DMS153 treated with DMSO at 0.1 percent for 48 hours (cell line): ENCODE measurements at regions not wholly inside any gene's neighbourhood (a gene's known extent, or its start where the extent isn't known, plus 50 kb on each side); places are given as distances from the start of the nearest gene placed in this dataset.

Source experiments
- DNase-seq: peaks from one replicate; lab custom pipeline; 2025; ENCODE audit not compliant: unreplicated experiment; lab: John Stamatoyannopoulos, UW

DNA sequence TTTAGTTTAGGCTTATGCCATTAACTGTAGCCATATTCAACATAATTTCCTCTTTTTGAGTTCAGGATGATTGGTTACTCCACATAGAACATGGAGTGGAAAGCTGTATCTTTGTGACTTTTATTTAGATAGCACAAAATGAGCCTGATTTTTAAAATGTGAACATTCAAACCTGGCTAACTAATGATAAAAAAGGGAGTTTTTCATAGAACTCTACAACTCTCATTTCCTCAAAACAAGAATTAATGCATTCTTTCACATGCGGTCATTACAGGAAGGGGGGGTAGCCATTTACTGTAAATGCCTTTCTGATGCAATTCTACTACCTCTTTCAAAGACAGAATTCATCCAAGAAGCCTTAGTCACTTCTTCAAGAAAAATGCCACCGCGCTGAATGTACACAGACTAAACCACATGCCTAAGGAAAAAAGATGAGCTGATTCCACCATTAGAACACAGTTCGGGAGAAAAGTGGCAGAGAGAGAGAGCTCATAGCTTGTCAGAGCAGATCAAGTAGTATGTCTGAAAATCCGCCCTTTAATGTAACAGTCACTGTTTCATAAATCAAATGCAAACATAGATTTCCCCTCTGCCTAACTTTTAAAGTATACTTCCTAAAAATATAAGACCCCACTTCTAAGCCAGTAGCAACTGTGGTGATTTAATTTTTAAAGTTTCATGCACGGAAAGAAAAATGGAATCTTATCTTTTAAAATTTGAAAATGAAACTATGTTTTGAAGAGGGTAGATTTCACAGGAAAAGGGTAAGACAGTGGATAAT lies 226.4 kb upstream of the KLF14 start:
- no peak for DNase-seq

DNA sequence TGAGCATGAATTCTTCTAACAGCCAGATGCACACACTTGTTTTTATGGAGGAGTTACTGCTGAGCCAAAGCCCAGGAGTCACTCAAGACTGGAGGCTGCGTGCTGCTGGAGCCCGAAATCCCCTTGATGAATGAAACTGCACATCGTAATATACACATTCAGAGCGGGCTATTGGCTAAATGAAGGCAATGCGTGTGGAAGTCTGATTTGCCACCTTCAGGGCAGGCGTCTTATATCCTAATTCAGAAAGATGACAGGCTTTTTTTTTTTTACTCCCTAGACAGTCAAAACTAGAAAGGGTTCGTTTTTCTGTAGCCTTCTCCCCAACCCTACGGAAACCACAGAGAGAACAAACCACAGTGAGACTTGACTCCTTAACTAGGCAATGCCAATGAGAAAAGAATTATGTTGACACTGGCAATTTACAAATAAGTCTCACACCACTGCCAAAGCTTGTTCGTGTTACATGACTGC lies 227.2 kb upstream of the KLF14 start:
- DNase-seq: no peak

DNA sequence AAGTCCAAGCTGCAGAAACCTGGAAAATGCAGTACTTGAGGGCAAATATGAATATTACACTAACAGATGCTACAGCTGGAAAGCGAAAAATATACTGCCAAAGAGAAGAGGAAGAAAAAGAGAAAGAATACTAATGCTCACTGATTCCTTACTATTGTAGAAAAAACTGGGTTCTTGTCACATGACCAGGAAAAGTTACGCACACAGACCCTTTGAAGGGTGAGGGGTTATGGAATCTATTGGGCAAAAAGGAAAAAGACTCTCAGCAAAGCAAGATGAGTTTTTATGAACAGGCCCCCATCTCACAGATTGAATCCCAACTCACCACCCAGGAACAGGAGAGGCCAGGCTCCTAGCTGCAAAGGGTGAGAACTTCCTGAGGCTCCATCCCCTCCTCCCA lies 228.1 kb upstream of the KLF14 start:
- no peak for DNase-seq

DNA sequence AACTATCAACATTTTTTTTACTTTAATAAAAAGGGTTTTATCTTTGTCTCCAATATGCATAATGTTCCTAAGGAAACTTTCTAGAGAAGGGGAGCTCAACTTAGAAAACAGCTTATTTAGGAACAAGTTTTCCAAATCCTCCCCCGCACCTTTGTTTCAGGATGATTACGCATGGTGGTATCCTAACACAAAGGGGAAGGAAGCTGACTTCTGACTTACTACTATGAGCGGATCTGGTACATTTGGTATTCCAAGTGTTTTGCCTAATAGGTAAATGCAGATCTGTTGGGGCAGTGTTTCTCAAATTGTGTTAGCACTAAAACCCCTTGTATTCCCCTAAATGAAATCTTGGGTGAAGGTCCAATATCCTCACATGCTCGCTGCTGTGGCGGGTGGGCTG lies 229.3 kb upstream of the KLF14 start:
- no peak for DNase-seq

DNA sequence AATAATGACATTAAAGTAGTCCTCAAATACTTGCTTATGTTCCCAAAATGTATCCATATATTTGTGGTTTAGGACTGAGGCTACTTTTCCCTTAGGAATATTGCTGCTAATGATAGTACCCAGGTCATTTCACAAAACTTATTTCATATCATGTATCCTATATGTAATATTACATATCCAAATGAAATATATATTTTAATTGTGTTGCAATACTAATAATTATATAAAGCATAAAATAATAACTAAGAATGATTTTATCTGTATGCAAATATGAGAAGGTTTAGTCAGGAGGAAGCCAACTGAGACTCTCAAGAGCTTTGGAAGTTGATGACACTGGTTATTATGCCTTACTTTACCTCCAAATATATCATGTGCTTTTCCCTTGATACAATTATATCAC lies 231.5 kb upstream of the KLF14 start:
- no peak for DNase-seq

DNA sequence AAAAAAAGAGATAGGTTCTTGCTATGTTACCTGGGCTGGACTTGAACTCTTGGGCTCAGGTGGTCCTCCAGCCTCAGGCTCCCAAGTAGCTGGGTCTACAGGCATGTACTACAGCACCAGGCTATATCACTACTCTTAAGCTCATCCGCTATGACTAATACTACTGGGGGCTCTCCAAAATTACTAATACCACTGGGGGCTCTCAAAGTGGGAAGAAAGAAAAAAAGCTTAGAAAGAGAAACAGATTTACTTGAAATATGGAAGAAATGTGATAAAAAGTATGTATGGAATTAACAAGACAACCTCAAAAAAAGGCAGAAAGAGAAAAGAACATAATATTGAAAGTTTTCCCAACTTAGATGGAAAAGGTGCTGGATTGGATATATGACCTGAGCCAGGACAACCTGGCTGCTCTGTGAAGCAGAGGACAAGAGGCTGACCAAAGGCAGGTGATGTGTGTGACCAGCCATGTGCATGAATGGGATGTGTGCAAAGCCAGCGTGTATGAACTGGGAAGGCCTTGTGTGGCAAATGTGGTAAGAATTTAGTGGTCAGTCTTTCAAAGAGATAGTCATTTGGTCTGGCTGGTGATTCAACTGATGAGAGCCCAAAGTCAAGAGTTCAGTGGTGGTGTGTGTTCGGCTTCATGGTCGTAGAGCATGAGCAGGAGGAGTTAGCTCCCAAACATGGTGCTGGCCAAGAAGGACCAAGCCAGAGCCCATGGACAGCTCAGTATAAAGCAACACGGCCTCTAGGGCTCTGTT lies 232.4 kb upstream of the KLF14 start:
- DNase-seq: no peak

DNA sequence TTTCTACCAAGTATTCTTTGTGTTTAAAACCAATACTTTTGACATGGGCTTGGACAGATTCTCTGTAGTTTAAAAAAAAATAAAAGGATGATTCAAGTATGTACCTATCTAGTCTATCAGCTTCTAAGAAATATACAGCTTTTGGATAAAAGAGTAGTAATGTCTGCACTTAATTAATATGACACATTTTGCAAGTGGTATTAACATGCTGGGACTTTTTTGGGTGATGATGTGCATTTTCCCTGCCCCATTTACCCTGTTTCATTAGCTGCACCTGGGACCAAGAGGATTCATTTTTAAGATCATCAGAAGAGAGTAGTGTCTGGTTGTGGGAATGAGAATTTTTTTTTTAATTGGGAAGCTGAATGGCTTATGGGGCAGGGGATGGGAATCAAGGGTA lies 236.2 kb upstream of the KLF14 start:
- no peak for DNase-seq

DNA sequence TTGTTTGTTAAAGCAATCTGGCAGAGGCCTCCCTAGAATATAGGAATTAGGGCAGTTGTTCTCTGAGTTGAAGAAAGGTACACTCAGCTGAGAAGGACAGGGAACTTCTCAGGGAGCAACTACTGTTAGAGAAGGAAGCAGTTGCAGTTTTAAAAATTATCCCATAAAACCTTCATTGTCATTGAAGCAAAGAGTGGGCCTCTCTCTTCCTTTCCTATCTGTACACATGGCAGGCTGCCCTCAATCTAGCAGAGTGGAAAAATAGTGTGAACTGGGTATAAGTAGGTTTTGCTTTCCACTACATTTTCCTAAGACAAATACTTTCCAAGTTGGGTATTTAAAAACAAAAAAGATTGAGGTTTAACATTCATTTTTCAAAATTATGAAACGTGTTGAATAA lies 236.7 kb upstream of the KLF14 start:
- DNase-seq: no peak

DNA sequence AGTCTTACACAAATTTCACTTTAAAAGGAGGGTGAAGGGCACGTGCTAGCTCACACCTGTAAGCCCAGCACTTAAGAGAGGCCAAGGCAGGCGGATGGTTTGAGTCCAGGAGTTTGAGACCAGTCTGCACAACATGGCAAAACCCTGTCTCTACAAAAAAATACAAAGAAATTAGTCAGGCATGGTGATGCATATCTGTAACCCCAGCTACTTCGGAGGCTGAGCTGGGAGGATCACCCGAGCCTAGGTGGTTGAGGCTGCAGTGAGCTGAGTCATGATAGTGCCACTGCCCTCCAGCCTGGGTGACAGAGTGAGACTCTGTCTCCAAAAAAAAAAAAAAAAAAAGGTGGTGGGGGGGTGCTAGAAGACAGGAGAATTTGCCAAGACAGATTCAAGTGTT lies 237.3 kb upstream of the KLF14 start:
- DNase-seq: no peak

DNA sequence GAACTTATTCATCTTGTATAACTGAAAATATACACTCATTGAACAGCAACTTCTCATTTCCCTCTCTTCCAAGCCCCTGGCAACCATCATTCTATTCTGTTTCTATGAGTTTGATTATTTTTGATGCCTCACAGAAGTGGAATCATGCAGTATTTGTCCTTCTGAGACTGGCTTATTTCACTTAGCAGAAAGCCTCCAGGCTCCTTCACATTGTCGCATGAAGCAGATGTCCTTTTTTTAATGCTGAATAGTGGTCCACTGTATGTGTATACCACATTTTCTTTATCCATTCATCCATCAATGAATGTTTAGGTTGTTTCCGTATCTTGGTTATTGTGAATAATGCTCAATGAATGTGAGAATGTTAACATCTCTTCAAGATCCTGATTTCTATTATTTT lies 238.2 kb upstream of the KLF14 start:
- DNase-seq: no peak

DNA sequence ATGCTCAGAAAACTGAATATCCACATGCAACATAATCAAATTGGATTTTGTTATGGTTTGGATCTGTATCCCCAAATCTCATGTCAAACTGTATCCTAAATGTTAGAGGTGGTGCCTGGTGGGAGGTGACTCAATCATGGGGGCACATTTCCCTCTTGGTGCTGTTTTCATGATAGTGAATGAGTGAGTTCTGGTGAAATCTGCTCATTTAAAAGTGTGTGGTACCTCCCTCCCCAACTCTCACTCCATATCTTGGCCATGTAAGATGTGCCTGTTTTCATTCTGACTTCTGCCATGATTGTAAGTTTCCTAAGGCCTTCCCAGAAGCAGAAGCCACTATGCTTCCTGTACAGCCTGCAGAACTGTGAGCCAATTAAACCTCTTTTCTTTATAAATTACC lies 239.6 kb upstream of the KLF14 start:
- DNase-seq: no peak

DNA sequence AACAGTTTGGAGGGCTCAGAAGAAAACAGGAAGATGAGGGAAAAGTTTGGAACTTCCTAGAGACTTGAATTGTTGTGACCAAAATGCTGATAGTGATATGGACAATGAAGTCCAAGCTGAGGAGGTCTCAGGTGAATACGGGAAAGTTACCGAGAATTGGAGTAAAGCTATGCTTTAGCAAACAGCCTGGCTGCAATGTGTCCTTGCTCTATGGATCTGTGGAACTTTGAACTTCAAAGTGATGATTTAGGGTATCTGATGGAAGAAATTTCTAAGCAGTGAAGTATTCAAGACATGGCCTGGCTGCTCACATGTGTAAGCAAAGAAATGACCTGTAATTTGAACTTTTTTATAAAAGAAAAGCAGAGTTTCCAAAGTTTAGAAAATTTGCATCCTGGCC lies 240.2 kb upstream of the KLF14 start:
- DNase-seq: no peak

DNA sequence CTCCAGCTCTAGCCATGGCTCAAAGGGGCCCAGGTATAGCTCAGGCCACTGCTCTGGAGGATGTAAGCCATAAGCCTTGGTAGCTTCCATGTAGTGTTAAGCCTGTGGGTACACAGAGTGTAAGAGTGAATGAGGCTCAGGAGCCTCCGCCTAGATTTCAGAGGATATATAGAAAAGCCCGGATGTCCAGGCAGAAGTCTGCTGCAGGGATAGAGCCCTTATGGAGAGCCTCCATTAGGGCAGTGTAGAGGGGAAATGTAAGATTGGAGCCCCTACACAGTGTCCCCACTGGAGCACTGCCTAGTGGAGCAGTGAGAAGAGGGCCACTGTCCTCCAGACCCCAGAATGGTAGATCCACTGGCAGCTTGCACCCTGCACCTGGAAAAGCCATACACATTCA lies 240.8 kb upstream of the KLF14 start:
- no peak for DNase-seq

DNA sequence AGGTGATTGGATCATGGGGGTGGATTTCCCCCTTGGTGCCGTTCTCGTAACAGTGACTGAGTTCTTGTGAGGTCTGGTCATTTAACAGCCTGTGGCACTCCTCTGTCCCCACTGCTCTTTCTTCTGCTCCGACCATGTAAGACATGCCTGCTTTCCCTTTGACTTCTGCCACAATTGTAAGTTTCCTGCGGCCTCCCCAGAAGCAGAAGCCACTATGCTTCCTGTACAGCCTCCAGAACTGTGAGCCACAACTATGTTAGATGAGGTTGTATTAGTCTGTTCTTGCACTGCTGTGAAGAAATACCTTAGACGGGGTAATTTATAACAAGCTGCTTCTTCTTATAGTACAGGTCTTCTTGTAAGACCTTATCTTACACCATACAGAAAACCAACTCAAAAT lies 241.7 kb upstream of the KLF14 start:
- no peak for DNase-seq

DNA sequence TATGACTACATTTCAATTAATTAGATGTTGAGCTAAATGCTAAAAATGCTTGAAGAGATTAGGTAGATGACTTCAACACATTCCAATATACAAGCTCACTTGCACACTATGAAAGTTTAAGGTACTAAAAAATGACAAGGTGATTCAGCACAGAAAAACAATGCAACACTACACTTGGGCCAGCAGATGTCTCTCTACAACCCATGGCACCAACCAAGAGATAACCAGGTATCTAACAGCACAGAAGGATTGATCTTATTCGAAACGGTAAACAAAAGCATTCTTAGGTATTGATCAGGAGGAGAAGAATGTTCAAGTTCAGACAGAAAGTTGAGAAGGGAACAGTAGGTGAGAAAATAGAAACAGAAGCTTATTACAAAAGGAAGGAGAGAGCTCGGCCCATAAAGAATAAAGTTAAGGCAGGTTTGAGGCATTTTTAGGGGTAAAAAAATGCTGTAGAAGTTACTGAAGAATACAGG lies 248.2 kb upstream of the KLF14 start:
- peak; percentile 15 for DNase-seq

DNA sequence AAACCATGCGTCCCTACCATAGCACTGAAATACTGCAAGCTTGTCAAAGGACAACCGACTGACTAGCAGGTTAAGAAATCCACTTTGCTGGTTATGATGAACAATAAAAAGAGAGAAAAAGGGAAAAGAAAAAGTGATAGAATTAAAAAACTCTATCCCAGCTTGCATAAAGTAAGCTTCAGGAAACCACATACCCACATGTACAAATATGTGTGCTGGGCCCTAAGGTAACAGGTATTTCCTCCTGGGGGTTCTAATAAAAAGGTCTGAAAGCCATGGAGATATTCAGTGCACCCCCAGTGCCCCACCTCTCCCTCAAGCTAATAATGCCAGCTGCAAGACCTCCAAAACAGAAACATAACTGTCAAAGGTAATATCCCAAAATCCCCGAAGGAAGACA lies 248.6 kb upstream of the KLF14 start:
- no peak for DNase-seq

DNA sequence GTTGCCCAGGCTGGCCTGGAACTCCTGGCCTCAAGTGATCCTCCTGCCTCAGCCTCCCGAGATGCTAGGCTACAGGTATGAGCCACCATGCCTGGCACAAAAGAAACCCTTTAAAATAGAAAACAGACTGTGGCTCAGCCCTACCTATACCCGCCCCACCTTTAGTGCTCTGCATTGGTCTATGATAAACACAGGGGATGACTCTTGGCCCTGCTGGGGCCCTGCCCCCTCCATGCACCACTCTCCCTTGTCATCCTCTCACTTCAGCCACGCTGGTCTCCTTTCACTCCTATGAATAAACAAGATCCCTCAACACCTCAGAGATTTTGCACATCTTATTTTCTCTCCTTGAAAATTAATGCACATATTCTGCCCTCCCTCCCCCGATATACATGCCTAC lies 251.4 kb upstream of the KLF14 start:
- no peak for DNase-seq

DNA sequence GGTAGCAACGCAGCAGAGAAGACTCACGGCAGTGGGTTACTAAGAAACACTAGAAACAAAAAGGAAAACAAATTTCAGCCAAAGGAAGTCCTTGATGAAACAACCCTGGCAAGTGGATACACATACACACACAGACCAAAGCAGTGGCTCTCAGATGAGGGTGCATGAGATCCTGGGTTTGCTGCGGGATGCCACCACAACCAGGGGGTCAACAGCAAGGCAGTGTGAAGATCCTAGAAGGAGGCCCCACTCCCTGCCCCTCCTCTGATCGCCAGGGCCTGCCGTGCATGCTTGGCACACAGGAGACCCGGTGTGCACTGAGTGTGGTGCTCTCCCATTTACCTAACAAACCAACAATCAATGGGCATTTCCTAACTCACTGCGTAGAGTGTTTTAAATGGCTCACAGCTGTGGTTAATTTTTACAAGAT lies 252.3 kb upstream of the KLF14 start:
- DNase-seq: no peak

DNA sequence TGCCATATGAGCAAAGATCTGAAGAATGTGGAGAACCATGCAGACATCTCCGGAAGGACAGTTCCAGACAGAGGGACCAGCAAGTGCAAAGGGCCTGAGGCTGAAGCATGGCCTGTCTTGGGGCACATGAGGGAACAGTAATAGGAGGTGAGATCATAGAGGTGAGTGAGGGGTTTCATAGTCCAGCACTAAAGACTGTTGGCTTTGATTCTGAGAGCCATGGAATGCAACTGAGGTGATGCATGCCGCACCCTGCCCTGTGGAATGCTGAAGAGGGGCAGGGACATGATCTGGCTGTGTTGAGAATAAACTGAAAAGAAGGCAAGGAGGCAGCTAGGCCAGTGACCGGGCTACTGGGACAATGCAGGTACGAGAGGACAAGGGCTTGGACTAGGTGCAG lies 253.1 kb upstream of the KLF14 start:
- DNase-seq: no peak

DNA sequence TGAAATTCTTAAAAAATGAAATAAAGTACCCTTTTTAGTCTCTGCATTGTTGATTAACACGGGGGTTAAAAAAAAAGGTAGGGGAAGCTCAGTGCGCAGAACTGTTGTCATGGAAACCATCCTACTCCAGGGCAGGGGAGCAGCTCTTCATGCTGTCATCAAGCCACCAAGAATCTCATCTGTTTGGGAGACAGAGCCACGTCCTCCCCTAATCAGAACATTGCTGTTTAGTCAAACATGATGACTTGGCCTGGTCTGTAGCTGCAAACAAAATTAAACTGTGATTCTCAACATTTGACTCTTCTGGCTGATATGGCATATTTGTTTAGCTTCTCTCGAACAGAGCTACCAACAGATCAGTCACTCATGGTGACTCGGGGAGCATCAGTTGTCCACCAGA lies 254.4 kb upstream of the KLF14 start:
- no peak for DNase-seq

DNA sequence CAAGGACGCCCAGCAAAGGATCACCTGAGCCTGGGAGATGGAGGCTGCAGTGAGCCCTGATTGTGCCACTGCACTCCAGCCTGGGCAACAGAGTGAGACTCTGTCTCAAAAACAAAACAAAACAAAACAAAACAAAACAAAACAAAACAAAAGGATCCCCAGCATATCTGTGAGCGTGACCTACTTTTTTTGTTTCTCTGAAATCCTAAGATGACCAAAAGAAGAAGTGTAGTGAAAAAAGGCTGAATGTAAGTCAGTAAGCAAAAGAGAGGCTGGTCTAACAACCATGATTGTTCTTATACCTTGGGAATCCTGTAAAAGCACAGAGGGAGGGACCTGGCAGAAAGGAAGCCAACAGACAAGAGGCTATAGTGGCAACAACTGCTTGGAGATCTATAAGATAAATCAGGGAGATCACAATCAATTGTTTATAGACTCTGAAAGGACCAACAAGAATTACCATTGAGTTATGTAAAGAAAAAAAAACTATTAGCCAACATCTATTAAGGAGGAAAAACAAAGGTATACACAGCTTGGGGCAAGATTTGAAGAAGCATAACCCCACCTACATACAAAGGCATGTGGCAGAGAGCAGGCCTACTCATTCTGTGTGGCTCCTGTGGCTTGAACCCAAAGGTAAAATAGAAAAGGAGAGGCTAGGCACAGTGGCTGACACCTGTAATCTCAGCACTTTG lies 255.2 kb upstream of the KLF14 start:
- DNase-seq: no peak
